ENCODE measurements at regions not wholly inside any gene's neighbourhood (a gene's known extent, or its start where the extent isn't known, plus 50 kb on each side); places are given as distances from the start of the nearest gene placed in this dataset.
"Not testable (repeated sequence)": the region's sequence is repeated elsewhere in the genome, so short reads cannot be mapped to it uniquely, and the experiment has no call there.

DNA sequence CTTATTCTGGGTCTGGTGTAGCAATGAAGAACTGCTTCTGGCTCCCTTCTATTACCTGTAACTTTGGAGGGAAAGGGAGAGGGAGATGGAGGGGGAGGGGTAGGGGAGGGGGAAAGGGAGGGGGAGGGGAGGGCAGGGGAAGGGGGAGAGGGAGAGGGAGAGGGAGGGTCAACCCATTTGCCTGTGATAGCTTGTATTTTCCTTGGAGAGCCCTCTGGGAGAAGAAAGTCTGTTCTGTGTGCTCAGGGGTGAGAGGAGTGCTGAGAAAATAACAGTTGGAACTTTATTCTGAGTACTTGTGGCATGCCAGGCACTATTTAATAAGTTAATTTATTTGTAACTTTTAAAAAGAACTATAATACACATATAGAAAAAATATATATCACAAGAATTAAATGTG lies 70.7 kb upstream of the TSPAN2 start:
- Histone ChIP-seq H3K4me3 (no peak overlapping the region), H3K4me1 (no peaks in the 10 kb centered on the region), H3K9me3 (no peaks in the 10 kb centered on the region), H3K36me3 (no peaks in the 10 kb centered on the region), H3K27me3 (no peaks in the 10 kb centered on the region), H3K27ac (no peak overlapping the region)
- no peak for DNase-seq
- no peak for TF ChIP-seq POLR2A (IDR thresholded peaks at IDR 0.05)
- TF ChIP-seq, protein P1, sequence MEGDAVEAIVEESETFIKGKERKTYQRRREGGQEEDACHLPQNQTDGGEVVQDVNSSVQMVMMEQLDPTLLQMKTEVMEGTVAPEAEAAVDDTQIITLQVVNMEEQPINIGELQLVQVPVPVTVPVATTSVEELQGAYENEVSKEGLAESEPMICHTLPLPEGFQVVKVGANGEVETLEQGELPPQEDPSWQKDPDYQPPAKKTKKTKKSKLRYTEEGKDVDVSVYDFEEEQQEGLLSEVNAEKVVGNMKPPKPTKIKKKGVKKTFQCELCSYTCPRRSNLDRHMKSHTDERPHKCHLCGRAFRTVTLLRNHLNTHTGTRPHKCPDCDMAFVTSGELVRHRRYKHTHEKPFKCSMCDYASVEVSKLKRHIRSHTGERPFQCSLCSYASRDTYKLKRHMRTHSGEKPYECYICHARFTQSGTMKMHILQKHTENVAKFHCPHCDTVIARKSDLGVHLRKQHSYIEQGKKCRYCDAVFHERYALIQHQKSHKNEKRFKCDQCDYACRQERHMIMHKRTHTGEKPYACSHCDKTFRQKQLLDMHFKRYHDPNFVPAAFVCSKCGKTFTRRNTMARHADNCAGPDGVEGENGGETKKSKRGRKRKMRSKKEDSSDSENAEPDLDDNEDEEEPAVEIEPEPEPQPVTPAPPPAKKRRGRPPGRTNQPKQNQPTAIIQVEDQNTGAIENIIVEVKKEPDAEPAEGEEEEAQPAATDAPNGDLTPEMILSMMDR (IDR thresholded peaks at IDR 0.05), result no peak

- no peak for DNase-seq
- Histone ChIP-seq H3K9me3 (no peaks in the 10 kb centered on the region), H3K4me1 (no peaks in the 10 kb centered on the region), H3K27ac (no peak overlapping the region), H3K4me3 (no peak overlapping the region), H3K36me3 (no peaks in the 10 kb centered on the region), H3K27me3 (no peaks in the 10 kb centered on the region)
- no peak for TF ChIP-seq POLR2A (IDR thresholded peaks at IDR 0.05)
- TF ChIP-seq, protein P1 (IDR thresholded peaks at IDR 0.05), result no peak
Observed at GRCh38 chr1:115158181-115158580, 68.9 kb upstream of the TSPAN2 start.

DNA sequence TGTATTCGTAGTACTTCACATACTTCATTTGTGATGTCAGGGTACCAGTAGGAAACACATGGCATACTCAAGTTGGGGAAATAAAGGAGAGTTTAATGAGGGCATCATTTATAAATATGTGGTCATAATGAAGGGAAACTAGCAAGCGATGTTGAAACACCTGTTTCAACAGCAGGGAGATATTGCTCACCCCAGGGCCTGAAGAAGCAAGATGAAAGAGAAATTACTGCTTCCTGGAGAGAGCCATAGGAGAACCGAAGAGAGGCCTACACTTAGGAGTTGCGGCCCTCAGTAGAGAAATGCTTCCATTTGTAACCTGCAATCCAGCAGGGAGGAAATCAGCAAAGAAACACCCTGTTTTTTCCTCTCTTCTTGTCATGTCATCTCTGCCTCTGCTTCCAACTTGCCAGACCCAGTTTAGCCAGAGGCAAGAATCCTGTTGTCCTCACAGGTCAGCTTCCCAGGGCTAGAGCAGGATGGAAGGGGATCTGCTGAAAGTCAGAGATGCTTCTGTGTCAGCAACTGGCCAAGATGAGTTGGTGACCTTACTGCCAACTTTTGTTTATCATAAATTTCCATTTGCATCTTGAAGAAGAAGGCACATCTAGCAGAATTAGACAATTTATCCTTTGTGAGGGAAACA lies 67.6 kb upstream of the TSPAN2 start:
- DNase-seq, result no peak
- Histone ChIP-seq H3K36me3 (no peaks in the 10 kb centered on the region), H3K9me3 (no peaks in the 10 kb centered on the region), H3K4me1 (no peaks in the 10 kb centered on the region), H3K27ac (no peak overlapping the region), H3K4me3 (no peak overlapping the region), H3K27me3 (no peaks in the 10 kb centered on the region)
- no peak for TF ChIP-seq POLR2A (IDR thresholded peaks at IDR 0.05)
- TF ChIP-seq, protein P1 (IDR thresholded peaks at IDR 0.05), result no peak

DNA sequence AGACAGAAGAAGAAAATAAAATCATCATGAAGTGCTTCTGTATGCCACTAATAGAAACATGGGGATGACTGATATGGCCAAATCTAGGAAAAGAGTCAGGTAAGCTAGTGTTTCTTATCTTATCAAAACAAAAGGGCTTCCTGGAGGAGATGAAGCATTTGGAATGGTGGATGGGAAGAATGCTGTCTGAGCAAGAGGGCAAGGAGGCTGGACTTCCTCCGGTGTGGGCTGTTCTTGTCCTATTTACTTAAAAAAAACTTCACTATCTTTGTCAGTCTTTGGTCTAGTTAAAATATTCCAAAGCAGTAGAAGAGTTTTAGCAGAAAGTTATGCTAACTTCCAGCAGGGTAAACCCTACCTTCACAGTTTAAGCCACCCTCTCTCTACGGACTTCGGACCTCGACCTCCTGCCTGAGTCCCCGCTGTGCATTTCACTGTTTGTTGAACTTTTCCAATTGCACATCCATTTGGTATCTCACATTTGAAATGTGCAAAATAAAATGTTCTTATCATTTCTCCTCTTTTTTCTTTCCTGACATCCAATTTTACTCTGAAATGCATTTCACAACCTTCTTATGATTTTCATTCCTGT lies 64.8 kb upstream of the TSPAN2 start:
- no peak for DNase-seq
- Histone ChIP-seq H3K4me3 (no peak overlapping the region), H3K9me3 (no peaks in the 10 kb centered on the region), H3K36me3 (no peaks in the 10 kb centered on the region), H3K27ac (no peak overlapping the region), H3K27me3 (no peaks in the 10 kb centered on the region), H3K4me1 (no peaks in the 10 kb centered on the region)
- TF ChIP-seq POLR2A (IDR thresholded peaks at IDR 0.05), result no peak
- TF ChIP-seq, protein P1 (IDR thresholded peaks at IDR 0.05), result no peak

DNA sequence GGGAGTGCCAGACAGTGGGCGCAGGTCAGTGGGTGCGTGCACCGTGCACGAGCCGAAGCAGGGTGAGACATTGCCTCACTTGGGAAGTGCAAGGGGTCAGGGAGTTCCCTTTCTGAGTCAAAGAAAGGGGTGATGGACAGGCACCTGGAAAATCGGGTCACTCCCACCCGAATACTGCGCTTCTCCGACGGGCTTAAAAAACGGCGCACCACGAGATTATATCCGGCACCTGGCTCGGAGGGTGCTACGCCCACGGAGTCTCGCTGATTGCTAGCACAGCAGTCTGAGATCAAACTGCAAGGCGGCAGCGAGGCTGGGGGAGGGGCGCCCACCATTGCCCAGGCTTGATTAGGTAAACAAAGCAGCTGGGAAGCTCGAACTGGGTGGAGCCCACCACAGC lies 58.6 kb upstream of the TSPAN2 start:
- not testable (repeated sequence) for DNase-seq, H3K27me3 ChIP-seq
- H3K4me3 ChIP-seq, result peak overlapping the region in 2 of 4 donors; percentile 7 to 27

GRCh38 chr1:115145226-115145625 lies 55.9 kb upstream of the TSPAN2 start:
- Histone ChIP-seq H3K9me3 (no peaks in the 10 kb centered on the region), H3K27me3 (no peaks in the 10 kb centered on the region), H3K4me1 (no peaks in the 10 kb centered on the region), H3K4me3 (no peak overlapping the region), H3K27ac (no peak overlapping the region), H3K36me3 (no peaks in the 10 kb centered on the region)
- TF ChIP-seq POLR2A (IDR thresholded peaks at IDR 0.05), result no peak
- TF ChIP-seq, protein P1 (IDR thresholded peaks at IDR 0.05), result no peak
- no peak for DNase-seq

More for the DNA sequence above, 58.6 kb upstream of the TSPAN2 start:
- H3K9me3 ChIP-seq, H3K36me3 ChIP-seq, H3K27ac ChIP-seq, H3K4me1 ChIP-seq: not testable (repeated sequence)

All from Peyer's patch (tissue), 4 donors.